Activated T-cell treated with anti-CD3 and anti-CD28 coated beads, Interleukin-2, amount 50 U/mL, for 4 hours (primary cell): ENCODE measurements at regions not wholly inside any gene's neighbourhood (a gene's known extent, or its start where the extent isn't known, plus 50 kb on each side); places are given as distances from the start of the nearest gene placed in this dataset.

Experiments used
- ATAC-seq, 2 donors: fragments of 200-7000 bp; cut with Tn5 transposase; one replicate each; pipeline ENCODE4 v1.10.0; 2021
- DNase-seq: peaks from one replicate; pipeline ENCODE4 v3.0.0-alpha.2; 2020
- H3K27me3 Mint-ChIP-seq: one replicate; pipeline ENCODE4 v1.8.0; 2021; ENCODE audit warnings: low read depth, mixed read lengths
- H3K36me3 Mint-ChIP-seq: one replicate; pipeline ENCODE4 v1.8.0; 2022; ENCODE audit warnings: mixed read lengths; ENCODE audit not compliant: insufficient read depth
- H3K4me1 Mint-ChIP-seq: one replicate; pipeline ENCODE4 v1.8.0; 2021; ENCODE audit warnings: low read depth, mixed read lengths
- H3K4me3 Mint-ChIP-seq: one replicate; pipeline ENCODE4 v1.8.0; 2021; ENCODE audit warnings: mild to moderate bottlenecking, moderate library complexity, mixed read lengths
- H3K9me3 Mint-ChIP-seq: one replicate; pipeline ENCODE4 v1.8.0; 2021; ENCODE audit warnings: mixed read lengths

DNA sequence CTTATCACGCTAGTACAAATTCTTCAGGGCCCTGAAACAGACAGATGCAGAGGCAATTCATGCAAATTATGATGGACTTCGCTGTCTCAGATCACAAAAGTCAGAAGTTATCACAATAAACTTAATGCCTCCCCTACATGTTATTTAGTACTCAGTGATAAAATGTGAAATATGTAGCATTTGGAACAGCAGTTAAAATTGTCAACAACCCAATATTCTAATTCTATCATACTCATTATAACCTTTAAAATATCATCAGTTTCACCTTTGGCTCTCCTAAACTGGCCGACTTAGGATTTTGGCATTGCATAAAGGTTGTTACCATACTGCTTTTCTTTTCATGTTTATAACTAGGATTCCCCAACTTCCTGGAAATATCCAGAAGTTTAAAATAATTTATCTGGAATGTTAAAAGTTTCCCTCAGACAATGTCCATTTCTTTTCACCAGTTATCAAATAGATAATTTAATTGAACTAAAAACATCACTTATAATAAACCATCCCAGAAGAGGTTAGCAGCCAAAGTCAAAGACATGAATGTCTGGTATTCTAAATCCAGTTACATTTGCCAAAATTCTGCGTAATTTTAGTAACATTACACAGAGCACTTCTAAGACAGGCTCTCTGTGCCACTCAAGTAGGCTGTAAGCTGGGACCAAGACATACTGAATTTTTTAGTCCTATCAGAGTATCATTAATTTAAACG, 239.8 kb downstream of the RBM43 start:
- no peaks in the 10 kb centered on the region for H3K9me3 Mint-ChIP-seq
- ATAC-seq (no peak), DNase-seq (no peak)
- H3K27me3 Mint-ChIP-seq: peaks cover 8% of the 10 kb centered on the region
- H3K4me3 Mint-ChIP-seq: no peak overlapping the region
- no peaks in the 10 kb centered on the region for H3K4me1 Mint-ChIP-seq
- no peaks in the 10 kb centered on the region for H3K36me3 Mint-ChIP-seq

DNA sequence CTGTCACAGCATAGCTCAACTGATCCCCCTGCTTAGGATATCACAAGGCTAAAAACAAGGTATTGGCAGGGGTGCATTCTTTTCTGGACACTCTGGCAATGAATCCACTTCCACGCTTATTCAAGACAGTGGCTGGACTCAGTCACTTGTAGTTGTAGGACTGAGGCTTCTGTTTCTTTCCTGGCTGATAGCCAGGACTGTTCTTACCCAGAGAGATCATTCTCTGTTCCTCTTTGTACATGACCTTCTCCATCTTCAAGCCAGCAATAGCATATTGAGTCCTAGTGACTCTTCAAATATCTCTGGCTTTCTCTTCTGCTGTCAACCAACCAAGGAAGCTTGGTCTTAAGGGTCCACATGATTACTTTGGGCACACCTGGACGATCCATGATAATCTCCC, 241.3 kb downstream of the RBM43 start:
- Mint-ChIP-seq H3K4me1 (no peaks in the 10 kb centered on the region), H3K9me3 (no peaks in the 10 kb centered on the region), H3K36me3 (no peaks in the 10 kb centered on the region), H3K4me3 (no peak overlapping the region), H3K27me3 (peaks cover 8% of the 10 kb centered on the region)
- no peak for DNase-seq
- ATAC-seq: no peak

DNA sequence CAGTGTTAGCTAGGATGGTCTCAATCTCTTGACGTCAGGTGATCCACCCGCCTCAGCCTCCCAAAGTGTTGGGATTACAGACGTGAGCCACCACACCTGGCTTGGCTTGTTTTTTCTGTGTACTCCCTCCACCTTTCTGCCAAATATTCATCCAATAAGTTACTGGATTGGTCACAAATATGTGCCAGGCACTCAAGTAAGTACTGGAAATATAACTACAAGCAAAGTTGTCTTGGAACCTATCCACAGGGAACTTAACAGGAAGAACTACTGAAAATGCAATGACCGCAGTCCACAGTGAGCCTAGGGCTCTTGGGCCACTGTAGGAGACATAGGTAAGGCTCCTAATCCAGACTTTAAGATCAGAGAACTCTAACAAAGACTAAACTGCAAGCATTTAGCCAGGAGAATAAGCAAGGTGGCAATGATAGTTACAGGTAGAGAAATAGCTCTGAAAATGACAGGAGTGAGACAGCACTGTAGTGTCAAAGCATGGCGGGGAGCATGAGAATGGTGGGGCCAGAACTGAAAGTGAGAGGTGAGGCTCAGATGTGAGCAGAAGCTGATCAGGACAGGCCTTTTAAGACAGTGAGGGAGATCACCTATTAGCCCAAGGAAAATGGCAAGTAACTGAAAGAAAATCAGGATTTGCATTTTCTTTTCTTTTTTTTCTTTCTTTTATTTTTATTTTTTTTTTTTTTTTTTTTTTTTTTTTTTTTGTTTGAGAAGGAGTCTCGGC, 252.1 kb downstream of the RBM43 start:
- Mint-ChIP-seq H3K36me3 (no peaks in the 10 kb centered on the region), H3K9me3 (no peaks in the 10 kb centered on the region), H3K4me1 (no peaks in the 10 kb centered on the region), H3K4me3 (no peak overlapping the region), H3K27me3 (no peaks in the 10 kb centered on the region)
- no peak for ATAC-seq
- DNase-seq: no peak

DNA sequence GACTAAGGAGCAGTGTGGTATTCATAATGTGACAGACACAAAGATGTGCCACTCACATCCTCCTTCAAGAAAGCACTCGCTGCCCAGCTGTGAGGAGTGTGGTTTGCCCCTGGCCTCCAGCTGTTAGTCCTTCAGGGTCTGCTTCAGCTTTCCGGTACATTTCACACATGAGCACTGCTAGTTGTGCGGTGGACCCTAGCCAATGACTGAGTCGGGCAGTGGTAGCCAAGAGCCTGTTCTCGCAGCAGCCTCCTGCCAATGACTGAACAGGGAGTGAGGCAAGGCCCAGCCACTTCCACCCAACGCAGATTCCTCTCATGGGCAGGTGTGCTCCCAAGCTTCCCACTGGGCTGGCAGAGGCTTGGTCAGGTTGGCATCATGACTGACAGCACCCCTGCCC, 254.3 kb downstream of the RBM43 start:
- DNase-seq (no peak), ATAC-seq (no peak)
- H3K4me1 Mint-ChIP-seq: no peaks in the 10 kb centered on the region
- no peak overlapping the region for H3K4me3 Mint-ChIP-seq
- H3K27me3 Mint-ChIP-seq: no peaks in the 10 kb centered on the region
- H3K9me3 Mint-ChIP-seq: no peaks in the 10 kb centered on the region
- no peaks in the 10 kb centered on the region for H3K36me3 Mint-ChIP-seq

DNA sequence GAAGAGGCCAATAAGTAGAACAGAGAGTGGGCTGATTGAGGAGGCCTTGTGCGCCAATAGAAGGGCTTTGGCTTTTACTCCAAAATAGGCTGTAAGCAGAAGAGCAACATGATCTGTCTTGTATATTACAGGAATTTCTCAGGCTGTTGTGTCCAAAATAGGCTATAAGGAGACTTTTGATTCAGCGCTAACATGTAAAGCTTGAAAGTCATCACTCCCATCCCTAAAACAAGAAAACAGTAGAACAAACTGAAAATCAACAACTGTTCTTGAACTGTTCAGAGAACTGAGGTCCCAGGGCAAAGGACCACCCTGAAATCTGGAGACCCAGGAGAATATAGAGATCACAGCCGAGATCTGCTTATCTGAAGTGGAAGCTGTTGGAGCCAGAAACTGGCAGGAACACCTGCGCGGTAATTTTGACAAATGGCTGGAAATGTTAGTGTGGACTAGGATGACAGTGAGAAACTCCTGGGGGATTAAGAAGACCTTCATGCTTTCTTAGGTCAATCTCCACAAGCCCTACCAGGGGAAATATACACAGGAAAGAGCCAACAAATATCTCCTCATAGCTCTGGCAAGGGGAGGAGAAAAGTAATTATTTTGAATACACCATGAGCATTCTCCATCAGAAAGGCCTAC, 258.6 kb downstream of the RBM43 start:
- ATAC-seq (no peak), DNase-seq (no peak)
- Mint-ChIP-seq H3K4me3 (no peak overlapping the region), H3K4me1 (no peaks in the 10 kb centered on the region), H3K36me3 (no peaks in the 10 kb centered on the region), H3K9me3 (no peaks in the 10 kb centered on the region), H3K27me3 (no peaks in the 10 kb centered on the region)

DNA sequence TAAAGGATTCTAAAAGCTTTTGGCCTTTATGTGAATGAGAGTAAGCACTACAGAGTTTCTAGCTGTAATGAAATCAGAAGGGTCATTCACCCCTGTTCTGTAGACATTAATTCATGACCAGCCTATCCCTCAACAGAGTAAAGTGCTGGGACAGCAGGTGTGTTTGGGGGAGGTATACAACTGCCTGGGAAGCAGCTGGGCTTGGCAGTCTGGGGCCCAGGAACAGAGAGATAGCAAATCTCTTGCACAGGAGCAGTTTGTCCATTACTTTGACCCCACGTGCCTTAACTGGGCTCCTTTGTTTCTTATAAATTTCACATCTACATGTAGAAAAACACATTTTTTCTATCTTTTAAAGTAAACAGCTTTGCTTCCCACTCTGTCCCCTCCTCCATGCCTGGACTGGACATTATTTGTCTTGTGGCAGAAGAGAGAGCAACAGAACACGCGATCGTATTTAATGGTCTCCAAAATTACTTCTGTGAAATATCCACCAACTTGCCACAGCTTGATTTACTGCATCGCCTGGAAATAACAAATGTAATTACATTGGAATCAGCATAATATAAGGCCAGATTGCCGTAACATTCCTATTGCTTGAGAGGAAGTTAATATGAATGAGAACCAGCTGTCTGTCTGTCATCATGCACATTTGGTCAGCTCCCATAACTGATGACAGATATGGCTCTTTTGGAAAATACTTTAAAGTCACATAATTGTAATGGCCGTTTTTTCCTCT, 263.8 kb downstream of the RBM43 start:
- ATAC-seq: no peak
- Mint-ChIP-seq H3K36me3 (no peaks in the 10 kb centered on the region), H3K9me3 (no peaks in the 10 kb centered on the region), H3K27me3 (no peaks in the 10 kb centered on the region), H3K4me3 (no peak overlapping the region), H3K4me1 (no peaks in the 10 kb centered on the region)
- DNase-seq: no peak

DNA sequence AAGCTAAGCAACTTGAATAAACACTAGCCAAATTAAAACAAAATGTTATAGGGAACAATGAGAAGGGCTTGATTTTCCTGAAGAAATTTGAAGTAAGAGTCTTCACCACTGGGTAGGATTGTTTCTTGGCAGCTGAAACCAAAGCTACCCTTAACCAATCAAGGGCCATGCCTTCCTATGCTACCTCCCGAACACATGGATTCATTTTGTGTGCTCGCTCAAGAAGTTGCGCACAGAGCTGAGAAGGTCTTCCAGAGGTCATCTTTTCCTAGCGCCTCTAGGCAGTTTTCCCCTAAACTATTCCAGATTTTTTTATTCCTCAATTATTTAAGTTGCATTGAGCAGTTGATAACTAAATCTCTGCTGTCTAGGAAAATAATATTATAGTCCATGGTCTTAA, 264.6 kb downstream of the RBM43 start:
- H3K4me3 Mint-ChIP-seq: no peak overlapping the region
- H3K27me3 Mint-ChIP-seq: no peaks in the 10 kb centered on the region
- DNase-seq (no peak), ATAC-seq (no peak)
- no peaks in the 10 kb centered on the region for H3K9me3 Mint-ChIP-seq
- no peaks in the 10 kb centered on the region for H3K4me1 Mint-ChIP-seq
- H3K36me3 Mint-ChIP-seq: no peaks in the 10 kb centered on the region

DNA sequence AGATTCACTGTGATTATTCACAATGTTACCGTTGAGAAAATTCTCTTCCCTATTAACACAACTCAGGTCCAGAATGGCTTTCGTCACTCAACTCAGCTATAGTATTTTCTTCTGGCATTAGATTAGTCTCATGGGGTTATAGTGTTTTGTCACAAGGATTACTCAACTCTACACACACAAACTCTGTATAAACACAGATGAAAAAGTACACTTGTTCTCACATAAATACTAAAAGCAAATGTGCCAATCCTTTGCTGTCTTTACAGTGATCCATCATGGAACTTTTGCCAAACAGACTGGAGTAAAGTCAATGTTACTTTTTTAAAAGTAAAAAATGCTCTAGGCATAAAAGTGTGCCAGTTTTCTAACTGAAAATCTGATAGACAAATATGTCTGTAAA, 267.6 kb downstream of the RBM43 start:
- Mint-ChIP-seq H3K27me3 (no peaks in the 10 kb centered on the region), H3K36me3 (no peaks in the 10 kb centered on the region), H3K4me3 (no peak overlapping the region), H3K9me3 (peaks cover 13% of the 10 kb centered on the region), H3K4me1 (no peaks in the 10 kb centered on the region)
- no peak for DNase-seq
- ATAC-seq: no peak

DNA sequence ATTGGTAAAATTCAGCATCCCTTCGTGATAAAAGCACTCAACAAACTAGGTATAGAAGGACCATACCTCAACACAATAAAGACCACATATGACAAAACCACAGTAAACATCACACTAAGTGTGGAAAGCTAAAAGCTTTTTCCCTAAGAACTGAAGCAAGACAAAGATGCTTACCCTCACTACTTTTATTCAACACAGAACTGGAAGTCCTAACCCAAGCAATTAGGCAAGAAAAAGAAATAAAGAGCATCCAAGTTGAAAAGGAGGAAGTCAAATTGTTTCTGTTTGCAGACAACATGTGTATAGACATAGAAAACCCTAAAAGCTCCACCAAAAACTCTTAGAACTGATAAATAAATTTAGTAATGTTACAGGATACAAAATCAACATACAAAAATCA, 271.7 kb downstream of the RBM43 start:
- no peak for DNase-seq
- Mint-ChIP-seq H3K27me3 (peaks cover 2% of the 10 kb centered on the region), H3K9me3 (peaks cover 24% of the 10 kb centered on the region), H3K4me3 (no peak overlapping the region), H3K4me1 (no peaks in the 10 kb centered on the region), H3K36me3 (no peaks in the 10 kb centered on the region)
- ATAC-seq: no peak

DNA sequence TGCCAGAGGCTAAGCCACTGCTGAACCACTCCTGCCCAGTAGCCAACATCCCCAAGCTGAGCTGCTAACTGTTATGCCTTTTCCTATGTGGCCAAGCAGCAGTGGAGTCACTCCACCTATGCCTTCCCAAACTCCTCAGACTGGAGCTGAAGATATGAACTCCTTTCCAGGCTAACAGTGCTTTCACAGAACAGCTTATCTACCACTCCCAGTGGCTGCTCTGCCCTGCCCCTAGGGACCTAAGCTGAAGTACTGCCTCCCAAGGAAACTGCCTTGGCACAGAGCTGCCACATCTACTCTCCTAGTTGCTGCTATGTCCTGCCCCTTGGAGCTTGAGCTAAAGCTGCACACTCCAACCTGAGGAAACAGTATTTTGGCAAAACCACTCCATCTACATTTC, 275.9 kb downstream of the RBM43 start:
- Mint-ChIP-seq H3K4me1 (no peaks in the 10 kb centered on the region), H3K9me3 (peaks cover 21% of the 10 kb centered on the region), H3K27me3 (peaks cover 2% of the 10 kb centered on the region), H3K4me3 (no peak overlapping the region), H3K36me3 (no peaks in the 10 kb centered on the region)
- no peak for ATAC-seq
- no peak for DNase-seq

DNA sequence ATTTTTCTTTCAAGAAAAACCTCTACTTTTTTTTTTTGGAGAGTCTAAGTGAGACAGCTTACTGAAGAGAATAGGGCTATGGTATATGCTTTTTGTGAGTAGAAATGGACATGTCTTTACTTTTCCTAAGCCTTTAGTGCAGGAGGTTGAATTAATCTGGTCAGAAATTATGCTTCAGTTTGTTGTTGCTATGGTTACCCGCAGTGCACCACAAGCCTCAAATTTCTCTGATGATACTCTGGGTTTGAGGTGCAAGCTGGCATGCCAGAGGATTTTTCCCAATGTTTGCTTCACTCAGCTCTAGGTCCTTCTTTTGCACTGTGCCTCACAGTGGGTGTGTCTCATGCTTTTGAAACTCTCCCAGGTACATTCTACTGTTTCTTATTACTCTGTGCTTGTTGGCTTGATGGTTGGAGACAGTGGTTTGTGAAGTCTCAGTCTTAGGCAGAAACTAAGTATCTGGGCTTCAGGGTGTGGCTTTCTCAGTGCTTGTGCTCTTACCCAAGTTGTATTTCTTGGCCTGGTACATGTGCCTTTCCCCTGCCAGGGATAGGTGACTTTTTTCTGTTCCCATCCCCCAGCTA, 278.3 kb downstream of the RBM43 start:
- H3K9me3 Mint-ChIP-seq: peaks cover 9% of the 10 kb centered on the region
- peaks cover 2% of the 10 kb centered on the region for H3K27me3 Mint-ChIP-seq

DNA sequence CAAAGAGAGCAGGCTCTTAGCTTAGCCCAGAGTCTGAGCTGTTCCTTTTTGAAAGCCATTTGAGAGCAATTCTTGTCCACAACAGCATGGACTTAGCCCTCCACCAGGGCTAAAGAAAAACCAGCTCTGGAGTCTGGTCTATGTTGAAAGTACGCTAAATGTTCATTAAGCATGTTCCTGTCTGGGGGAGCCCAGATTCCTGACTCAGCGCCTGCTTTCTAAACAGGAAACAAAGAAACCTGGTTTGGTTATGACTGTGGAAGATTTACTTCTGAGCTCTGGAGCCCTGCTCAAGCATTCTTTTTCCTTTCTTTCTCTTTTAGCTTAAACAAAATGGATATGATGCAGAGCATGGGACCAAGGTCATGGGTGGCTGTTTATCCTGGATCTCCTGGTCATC, 279.8 kb downstream of the RBM43 start:
- ATAC-seq (no peak), DNase-seq (no peak)
- Mint-ChIP-seq H3K4me3 (no peak overlapping the region), H3K9me3 (peaks cover under 1% of the 10 kb centered on the region), H3K4me1 (no peaks in the 10 kb centered on the region), H3K36me3 (no peaks in the 10 kb centered on the region), H3K27me3 (peaks cover 2% of the 10 kb centered on the region)

More for the DNA sequence above, 278.3 kb downstream of the RBM43 start:
- Mint-ChIP-seq H3K36me3 (no peaks in the 10 kb centered on the region), H3K4me1 (no peaks in the 10 kb centered on the region), H3K4me3 (no peak overlapping the region)
- ATAC-seq: no peak
- no peak for DNase-seq

DNA sequence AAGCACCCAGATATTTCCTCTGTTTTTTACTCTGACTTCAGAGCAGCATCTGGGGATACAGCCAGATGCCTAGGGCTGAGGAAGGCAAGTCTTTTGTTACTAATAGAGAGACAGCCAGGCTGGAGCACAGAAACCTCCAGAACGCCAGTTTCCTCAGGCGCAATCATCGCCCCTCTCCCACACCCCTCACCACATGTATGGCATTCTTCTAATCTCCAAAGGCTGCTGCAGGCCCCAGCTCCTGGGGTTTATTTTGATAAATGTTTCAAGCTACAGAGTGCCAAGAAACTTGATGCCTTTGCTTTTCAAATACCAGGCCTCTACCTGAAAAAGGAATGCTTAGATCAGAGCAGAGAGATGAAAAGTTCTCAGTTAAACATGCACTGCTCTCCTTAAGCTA, 283.6 kb downstream of the RBM43 start:
- Mint-ChIP-seq H3K4me3 (no peak overlapping the region), H3K27me3 (no peaks in the 10 kb centered on the region), H3K4me1 (no peaks in the 10 kb centered on the region), H3K36me3 (no peaks in the 10 kb centered on the region), H3K9me3 (no peaks in the 10 kb centered on the region)
- DNase-seq (no peak), ATAC-seq (no peak)

DNA sequence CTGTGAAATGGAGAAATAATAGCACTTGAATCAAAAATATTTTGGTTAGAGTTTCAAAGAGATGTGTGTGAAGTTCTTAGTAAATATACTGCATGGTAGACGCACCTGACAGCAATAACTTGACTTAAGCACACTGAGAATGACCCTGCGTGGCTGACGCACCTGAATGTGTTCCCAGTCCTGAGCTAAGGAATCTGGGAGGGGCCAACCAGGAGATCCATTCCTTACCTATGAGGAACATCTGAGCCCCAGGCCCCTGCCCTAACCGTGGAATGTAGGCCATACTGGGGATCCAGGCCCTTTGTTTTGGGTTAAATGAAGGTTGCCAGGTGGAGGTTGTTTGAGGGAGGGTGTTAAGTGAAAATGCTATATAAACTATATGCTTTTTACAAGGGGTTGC, 284.4 kb downstream of the RBM43 start:
- ATAC-seq: no peak
- Mint-ChIP-seq H3K4me1 (no peaks in the 10 kb centered on the region), H3K36me3 (no peaks in the 10 kb centered on the region), H3K27me3 (no peaks in the 10 kb centered on the region), H3K9me3 (no peaks in the 10 kb centered on the region), H3K4me3 (no peak overlapping the region)
- DNase-seq: no peak
